Epithelial cell of proximal tubule (primary cell): ENCODE measurements at regions not wholly inside any gene's neighbourhood (a gene's known extent, or its start where the extent isn't known, plus 50 kb on each side); places are given as distances from the start of the nearest gene placed in this dataset.

Experiments used
- DNase-seq: peaks from one replicate; pipeline ENCODE4 v3.0.0-alpha.2; 2011; ENCODE audit warnings: low read depth
- H3K4me3 ChIP-seq: 2 replicates; pipeline ENCODE4 v1.5.1; 2011; ENCODE audit warnings: low read depth, mild to moderate bottlenecking, low read length
- CTCF ChIP-seq: conservative IDR thresholded peaks from 2 replicates; pipeline ENCODE4 v1.5.1; 2012; ENCODE audit warnings: low read depth, mild to moderate bottlenecking, low read length

- TF ChIP-seq CTCF, result no peak
- no peak for DNase-seq
- H3K4me3 ChIP-seq, result no peak overlapping the region
These were observed 134.8 kb upstream of the NTM start for GRCh38 chr11:131235328-131236298.

GRCh38 chr11:131240421-131240820, 130.0 kb upstream of the NTM start:
- no peak for TF ChIP-seq CTCF
- H3K4me3 ChIP-seq, result no peak overlapping the region
- DNase-seq, result no peak

- no peak overlapping the region for H3K4me3 ChIP-seq
- no peak for DNase-seq
- TF ChIP-seq CTCF, result no peak
These were observed 127.9 kb upstream of the NTM start for GRCh38 chr11:131242476-131243000.

- TF ChIP-seq CTCF, result no peak
These were observed 124.3 kb upstream of the NTM start for GRCh38 chr11:131246156-131246555.

GRCh38 chr11:131246663-131247062, 123.8 kb upstream of the NTM start:
- TF ChIP-seq CTCF, result peak; percentile 61
- no peak overlapping the region for H3K4me3 ChIP-seq
- DNase-seq, result no peak

More at GRCh38 chr11:131246156-131246555, 124.3 kb upstream of the NTM start:
- no peak for DNase-seq
- H3K4me3 ChIP-seq, result no peak overlapping the region

- no peak for TF ChIP-seq CTCF
- no peak for DNase-seq
- H3K4me3 ChIP-seq, result no peak overlapping the region
These were observed 121.8 kb upstream of the NTM start for GRCh38 chr11:131248588-131248987.
